A549 (cell line): ENCODE measurements at regions not wholly inside any gene's neighbourhood (a gene's known extent, or its start where the extent isn't known, plus 50 kb on each side); places are given as distances from the start of the nearest gene placed in this dataset.

Experiments
- CHD2 ChIP-seq: fragments of 150-350 bp; IDR thresholded peaks from 2 replicates; pipeline ENCODE4 v1.6.1; 2014; ENCODE audit warnings: low read length; ENCODE audit not compliant: partially characterized antibody
- CHD4 ChIP-seq: fragments of 200-600 bp; sonication (generic); IDR thresholded peaks from 2 replicates; pipeline ENCODE4 v1.6.1; 2016; ENCODE audit warnings: antibody characterized with exemption, mild to moderate bottlenecking, borderline replicate concordance
- EHMT2 ChIP-seq: fragments of 200-600 bp; sonication (generic); IDR thresholded peaks from 2 replicates; pipeline ENCODE4 v1.6.1; 2016; ENCODE audit warnings: antibody characterized with exemption, low read depth, mild to moderate bottlenecking, moderate library complexity
- EP300 ChIP-seq, 2 experiments: fragments of >200 bp; sonication (Bioruptor Twin); formaldehyde crosslinking; IDR thresholded peaks; 2 replicates in 1 of 2; 3 replicates in 1 of 2; pipeline ENCODE4 v1.6.1; 2016 to 2017
- KDM1A ChIP-seq: fragments of 200-600 bp; sonication (generic); IDR thresholded peaks from 2 replicates; pipeline ENCODE4 v1.6.1; 2016; ENCODE audit warnings: low read depth, mild to moderate bottlenecking
- MAFK ChIP-seq: fragments of 450-650 bp; IDR thresholded peaks from 2 replicates; pipeline ENCODE4 v1.6.1; 2014; ENCODE audit not compliant: partially characterized antibody
- NFE2L2 ChIP-seq: fragments of 150-350 bp; conservative IDR thresholded peaks from 2 replicates; pipeline ENCODE4 v1.6.1; 2014; ENCODE audit warnings: low read length
- PBX3 ChIP-seq: IDR thresholded peaks from 2 replicates; pipeline ENCODE4 v1.6.1; 2012
- SMC3 ChIP-seq: fragments of >200 bp; sonication (Bioruptor Twin); formaldehyde crosslinking; IDR thresholded peaks from 3 replicates; pipeline ENCODE4 v1.6.1; 2018; ENCODE audit warnings: inconsistent platforms
- TF ChIP-seq, protein P1 (sequence below): fragments of >200 bp; sonication (Bioruptor Twin); formaldehyde crosslinking; IDR thresholded peaks from 3 replicates; pipeline ENCODE4 v1.5.1; 2016
- TF ChIP-seq, protein P2 (sequence below): fragments of 200-600 bp; sonication (generic); IDR thresholded peaks from 2 replicates; pipeline ENCODE4 v1.6.1; 2016; ENCODE audit warnings: antibody characterized with exemption, mild to moderate bottlenecking, moderate library complexity

- TF ChIP-seq, protein P1, sequence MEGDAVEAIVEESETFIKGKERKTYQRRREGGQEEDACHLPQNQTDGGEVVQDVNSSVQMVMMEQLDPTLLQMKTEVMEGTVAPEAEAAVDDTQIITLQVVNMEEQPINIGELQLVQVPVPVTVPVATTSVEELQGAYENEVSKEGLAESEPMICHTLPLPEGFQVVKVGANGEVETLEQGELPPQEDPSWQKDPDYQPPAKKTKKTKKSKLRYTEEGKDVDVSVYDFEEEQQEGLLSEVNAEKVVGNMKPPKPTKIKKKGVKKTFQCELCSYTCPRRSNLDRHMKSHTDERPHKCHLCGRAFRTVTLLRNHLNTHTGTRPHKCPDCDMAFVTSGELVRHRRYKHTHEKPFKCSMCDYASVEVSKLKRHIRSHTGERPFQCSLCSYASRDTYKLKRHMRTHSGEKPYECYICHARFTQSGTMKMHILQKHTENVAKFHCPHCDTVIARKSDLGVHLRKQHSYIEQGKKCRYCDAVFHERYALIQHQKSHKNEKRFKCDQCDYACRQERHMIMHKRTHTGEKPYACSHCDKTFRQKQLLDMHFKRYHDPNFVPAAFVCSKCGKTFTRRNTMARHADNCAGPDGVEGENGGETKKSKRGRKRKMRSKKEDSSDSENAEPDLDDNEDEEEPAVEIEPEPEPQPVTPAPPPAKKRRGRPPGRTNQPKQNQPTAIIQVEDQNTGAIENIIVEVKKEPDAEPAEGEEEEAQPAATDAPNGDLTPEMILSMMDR: no peak
- TF ChIP-seq SMC3 (no peak), EP300 (IDR thresholded peaks at IDR 0.05) (no peak), KDM1A (no peak), PBX3 (no peak), CHD4 (no peak), MAFK (no peak), CHD2 (no peak), EHMT2 (no peak), NFE2L2 (no peak)
- TF ChIP-seq, protein P2, sequence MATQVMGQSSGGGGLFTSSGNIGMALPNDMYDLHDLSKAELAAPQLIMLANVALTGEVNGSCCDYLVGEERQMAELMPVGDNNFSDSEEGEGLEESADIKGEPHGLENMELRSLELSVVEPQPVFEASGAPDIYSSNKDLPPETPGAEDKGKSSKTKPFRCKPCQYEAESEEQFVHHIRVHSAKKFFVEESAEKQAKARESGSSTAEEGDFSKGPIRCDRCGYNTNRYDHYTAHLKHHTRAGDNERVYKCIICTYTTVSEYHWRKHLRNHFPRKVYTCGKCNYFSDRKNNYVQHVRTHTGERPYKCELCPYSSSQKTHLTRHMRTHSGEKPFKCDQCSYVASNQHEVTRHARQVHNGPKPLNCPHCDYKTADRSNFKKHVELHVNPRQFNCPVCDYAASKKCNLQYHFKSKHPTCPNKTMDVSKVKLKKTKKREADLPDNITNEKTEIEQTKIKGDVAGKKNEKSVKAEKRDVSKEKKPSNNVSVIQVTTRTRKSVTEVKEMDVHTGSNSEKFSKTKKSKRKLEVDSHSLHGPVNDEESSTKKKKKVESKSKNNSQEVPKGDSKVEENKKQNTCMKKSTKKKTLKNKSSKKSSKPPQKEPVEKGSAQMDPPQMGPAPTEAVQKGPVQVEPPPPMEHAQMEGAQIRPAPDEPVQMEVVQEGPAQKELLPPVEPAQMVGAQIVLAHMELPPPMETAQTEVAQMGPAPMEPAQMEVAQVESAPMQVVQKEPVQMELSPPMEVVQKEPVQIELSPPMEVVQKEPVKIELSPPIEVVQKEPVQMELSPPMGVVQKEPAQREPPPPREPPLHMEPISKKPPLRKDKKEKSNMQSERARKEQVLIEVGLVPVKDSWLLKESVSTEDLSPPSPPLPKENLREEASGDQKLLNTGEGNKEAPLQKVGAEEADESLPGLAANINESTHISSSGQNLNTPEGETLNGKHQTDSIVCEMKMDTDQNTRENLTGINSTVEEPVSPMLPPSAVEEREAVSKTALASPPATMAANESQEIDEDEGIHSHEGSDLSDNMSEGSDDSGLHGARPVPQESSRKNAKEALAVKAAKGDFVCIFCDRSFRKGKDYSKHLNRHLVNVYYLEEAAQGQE: no peak
Observed at GRCh38 chr1:184900507-184900906, 73.8 kb downstream of the NIBAN1 start.
